Fibroblast of lung (primary cell): ENCODE measurements at regions not wholly inside any gene's neighbourhood (a gene's known extent, or its start where the extent isn't known, plus 50 kb on each side); places are given as distances from the start of the nearest gene placed in this dataset.

Source experiments
- DNase-seq, 2 donors: peaks; one replicate each; pipeline versions ENCODE4 v3.0.0 to v3.0.0-alpha.2; 2010; ENCODE audit warnings: low read depth in 2 of 2
- H2AFZ ChIP-seq: 2 replicates; pipeline ENCODE4 v1.5.1; 2012; ENCODE audit warnings: low read length, control low read depth, inconsistent platforms
- H3K27ac ChIP-seq: 2 replicates; pipeline ENCODE4 v1.5.1; 2011; ENCODE audit warnings: low read length, control low read depth; ENCODE audit not compliant: insufficient read depth
- H3K27me3 ChIP-seq: 2 replicates; pipeline ENCODE4 v1.5.1; 2011; ENCODE audit warnings: mild to moderate bottlenecking, low read length; ENCODE audit not compliant: control insufficient read depth, insufficient read depth
- H3K36me3 ChIP-seq: 2 replicates; pipeline ENCODE4 v1.5.1; 2011; ENCODE audit warnings: low read length; ENCODE audit not compliant: control insufficient read depth, insufficient read depth
- H3K4me1 ChIP-seq: 2 replicates; pipeline ENCODE4 v1.5.1; 2011; ENCODE audit warnings: low read length; ENCODE audit not compliant: control insufficient read depth, insufficient read depth; ENCODE audit errors: extremely low read depth
- H3K4me2 ChIP-seq: 2 replicates; pipeline ENCODE4 v1.5.1; 2011; ENCODE audit warnings: low read length, control low read depth; ENCODE audit not compliant: insufficient read depth; ENCODE audit errors: extremely low read depth
- H3K4me3 ChIP-seq, 4 experiments: fragments of 200-600 bp in 1 of 4; sonication (generic) in 1 of 4; replicated peaks in 1 of 4; 2 replicates each; pipeline ENCODE4 v1.5.1; 2011 to 2016; ENCODE audit warnings: low read length in 4 of 4, low read depth in 3 of 4, mild to moderate bottlenecking in 3 of 4, control low read depth in 2 of 4, inconsistent platforms in 1 of 4, mixed read lengths in 1 of 4; ENCODE audit not compliant: insufficient read depth in 1 of 4; ENCODE audit errors: control extremely low read depth in 1 of 4
- H3K79me2 ChIP-seq: 2 replicates; pipeline ENCODE4 v1.5.1; 2012; ENCODE audit warnings: mild to moderate bottlenecking, low read length, inconsistent platforms; ENCODE audit not compliant: control insufficient read depth, insufficient read depth
- H3K9ac ChIP-seq: 2 replicates; pipeline ENCODE4 v1.5.1; 2011; ENCODE audit warnings: mild to moderate bottlenecking, low read length, control low read depth; ENCODE audit not compliant: insufficient read depth
- H3K9me3 ChIP-seq: 2 replicates; pipeline ENCODE4 v1.5.1; 2012; ENCODE audit warnings: low read depth, low read length; ENCODE audit not compliant: control insufficient read depth, insufficient read depth
- H4K20me1 ChIP-seq: 2 replicates; pipeline ENCODE4 v1.5.1; 2011; ENCODE audit warnings: low read length; ENCODE audit not compliant: control insufficient read depth, insufficient read depth; ENCODE audit errors: extremely low read depth
- CTCF ChIP-seq, 2 donors: IDR thresholded peaks in 1 of 2; conservative IDR thresholded peaks in 1 of 2; 1 replicate in 1 of 2; 2 replicates in 1 of 2; pipeline ENCODE4 v1.5.1; 2011 to 2012; ENCODE audit warnings: low read length in 2 of 2, control low read depth in 1 of 2, inconsistent platforms in 1 of 2, low read depth in 1 of 2, mild to moderate bottlenecking in 1 of 2
- EZH2 ChIP-seq: IDR thresholded peaks from 2 replicates; pipeline ENCODE4 v1.5.1; 2012; ENCODE audit warnings: low read length, control low read depth, mild to moderate bottlenecking; ENCODE audit errors: missing control alignments

- DNase-seq, result no peak
- Histone ChIP-seq H3K4me1 (no peaks in the 10 kb centered on the region), H3K27me3 (no peaks in the 10 kb centered on the region), H4K20me1 (no peaks in the 10 kb centered on the region), H3K36me3 (no peaks in the 10 kb centered on the region), H3K4me3 (no peak overlapping the region), H3K9me3 (no peaks in the 10 kb centered on the region), H3K27ac (no peak overlapping the region), H3K4me2 (no peak overlapping the region), H3K79me2 (no peaks in the 10 kb centered on the region), H3K9ac (no peak overlapping the region), H2AFZ (no peak overlapping the region)
- TF ChIP-seq EZH2 (no peak), CTCF (conservative IDR thresholded peaks at IDR 0.05 in 1 of 2, IDR thresholded peaks at IDR 0.05 in 1 of 2; ENCODE audit: low read depth in 1 of 2, low read length in 2 of 2) (no peak)
These were observed 170.1 kb upstream of the ADCY2 start for GRCh38 chr5:7225826-7226225.

GRCh38 chr5:7242118-7242710, 153.7 kb upstream of the ADCY2 start:
- Histone ChIP-seq H3K4me3 (no peak overlapping the region), H3K27ac (no peak overlapping the region), H4K20me1 (no peaks in the 10 kb centered on the region), H3K9me3 (no peaks in the 10 kb centered on the region), H3K79me2 (no peaks in the 10 kb centered on the region), H3K9ac (no peak overlapping the region), H3K4me2 (no peak overlapping the region), H3K27me3 (no peaks in the 10 kb centered on the region), H2AFZ (no peak overlapping the region), H3K4me1 (no peaks in the 10 kb centered on the region), H3K36me3 (no peaks in the 10 kb centered on the region)
- no peak for DNase-seq
- TF ChIP-seq EZH2 (no peak), CTCF (conservative IDR thresholded peaks at IDR 0.05 in 1 of 2, IDR thresholded peaks at IDR 0.05 in 1 of 2; ENCODE audit: low read depth in 1 of 2, low read length in 2 of 2) (no peak)

GRCh38 chr5:7244208-7244607, 151.7 kb upstream of the ADCY2 start:
- DNase-seq, result no peak
- no peaks in the 10 kb centered on the region for H3K9me3 ChIP-seq
- no peak overlapping the region for H2AFZ ChIP-seq
- H3K27me3 ChIP-seq, result no peaks in the 10 kb centered on the region
- no peaks in the 10 kb centered on the region for H3K79me2 ChIP-seq
- no peak overlapping the region for H3K4me3 ChIP-seq
- H4K20me1 ChIP-seq, result no peaks in the 10 kb centered on the region
- no peak overlapping the region for H3K9ac ChIP-seq
- no peak overlapping the region for H3K4me2 ChIP-seq
- H3K36me3 ChIP-seq, result no peaks in the 10 kb centered on the region
- H3K4me1 ChIP-seq, result no peaks in the 10 kb centered on the region
- TF ChIP-seq EZH2, result no peak
- no peak for TF ChIP-seq CTCF (conservative IDR thresholded peaks at IDR 0.05 in 1 of 2, IDR thresholded peaks at IDR 0.05 in 1 of 2; ENCODE audit: low read depth in 1 of 2, low read length in 2 of 2)
- H3K27ac ChIP-seq, result no peak overlapping the region
